Vagina (tissue), 2 donors: ENCODE measurements at regions not wholly inside any gene's neighbourhood (a gene's known extent, or its start where the extent isn't known, plus 50 kb on each side); places are given as distances from the start of the nearest gene placed in this dataset.

Experiments used
- CTCF ChIP-seq, 3 experiments: fragments of 450-650 bp in 2 of 3; fragments of 200-600 bp in 1 of 3; sonication (generic) in 1 of 3; IDR thresholded peaks; one replicate each; pipeline ENCODE4 v1.5.1; 2017 to 2019; ENCODE audit warnings: antibody characterized with exemption in 3 of 3, mild to moderate bottlenecking in 2 of 3, moderate library complexity in 2 of 3
- POLR2A ChIP-seq, 2 donors: fragments of 450-650 bp; IDR thresholded peaks; one replicate each; pipeline ENCODE4 v1.6.1; 2017; ENCODE audit warnings: antibody characterized with exemption in 2 of 2, mild to moderate bottlenecking in 2 of 2, moderate library complexity in 2 of 2
- POLR2AphosphoS5 ChIP-seq, 2 donors: sonication (generic); formaldehyde crosslinking; IDR thresholded peaks; one replicate each; pipeline ENCODE4 v1.9.0; 2017; ENCODE audit warnings: antibody characterized with exemption in 2 of 2, mild to moderate bottlenecking in 2 of 2, low read depth in 1 of 2; ENCODE audit not compliant: insufficient read depth in 1 of 2

- TF ChIP-seq CTCF (IDR thresholded peaks at IDR 0.05) (no peak), POLR2A (IDR thresholded peaks at IDR 0.05) (no peak), POLR2AphosphoS5 (IDR thresholded peaks at IDR 0.05; ENCODE audit: insufficient read depth in 1 of 2, low read depth in 1 of 2) (no peak)
Observed at GRCh38 chr6:113428702-113429101, 428.4 kb upstream of the MARCKS start.
